GM21529 (cell line): ENCODE measurements at regions not wholly inside any gene's neighbourhood (a gene's known extent, or its start where the extent isn't known, plus 50 kb on each side); places are given as distances from the start of the nearest gene placed in this dataset.

Source experiments
- ATAC-seq: cut with Tn5 transposase; IDR thresholded peaks from one replicate; pipeline ENCODE4 v1.9.1; 2021; ENCODE audit not compliant: unreplicated experiment

- ATAC-seq, result no peak
These were observed 428.5 kb downstream of the ADAMTS20 start for GRCh38 chr12:43123461-43123860.

GRCh38 chr12:43120150-43120549 lies 431.9 kb downstream of the ADAMTS20 start:
- ATAC-seq, result no peak

- ATAC-seq, result no peak
These were observed 433.1 kb downstream of the ADAMTS20 start for GRCh38 chr12:43118881-43119280.

- ATAC-seq, result no peak
These were observed 433.8 kb downstream of the ADAMTS20 start for GRCh38 chr12:43118234-43118633.

GRCh38 chr12:43117226-43117930 lies 434.6 kb downstream of the ADAMTS20 start:
- no peak for ATAC-seq

GRCh38 chr12:43115441-43116160 lies 436.4 kb downstream of the ADAMTS20 start:
- no peak for ATAC-seq

- no peak for ATAC-seq
These were observed 437.7 kb downstream of the ADAMTS20 start for GRCh38 chr12:43114316-43114715.

- no peak for ATAC-seq
These were observed 438.4 kb downstream of the ADAMTS20 start for GRCh38 chr12:43113616-43114015.

- no peak for ATAC-seq
These were observed 438.9 kb downstream of the ADAMTS20 start for GRCh38 chr12:43113135-43113534.

GRCh38 chr12:43112101-43112920 lies 439.7 kb downstream of the ADAMTS20 start:
- no peak for ATAC-seq

GRCh38 chr12:43111608-43112007 lies 440.4 kb downstream of the ADAMTS20 start:
- ATAC-seq, result no peak

GRCh38 chr12:43109631-43110345 lies 442.2 kb downstream of the ADAMTS20 start:
- no peak for ATAC-seq

GRCh38 chr12:43108656-43109055 lies 443.3 kb downstream of the ADAMTS20 start:
- ATAC-seq, result no peak

GRCh38 chr12:43107026-43107775 lies 444.8 kb downstream of the ADAMTS20 start:
- ATAC-seq, result no peak

- ATAC-seq, result no peak
These were observed 445.6 kb downstream of the ADAMTS20 start for GRCh38 chr12:43106355-43106754.

GRCh38 chr12:43105426-43105981 lies 446.5 kb downstream of the ADAMTS20 start:
- no peak for ATAC-seq

- no peak for ATAC-seq
These were observed 447.5 kb downstream of the ADAMTS20 start for GRCh38 chr12:43104494-43104893.

- ATAC-seq, result no peak
These were observed 448.1 kb downstream of the ADAMTS20 start for GRCh38 chr12:43103866-43104265.

GRCh38 chr12:43102546-43103264 lies 449.3 kb downstream of the ADAMTS20 start:
- ATAC-seq, result no peak
